HG03432 (cell line): ENCODE measurements at regions not wholly inside any gene's neighbourhood (a gene's known extent, or its start where the extent isn't known, plus 50 kb on each side); places are given as distances from the start of the nearest gene placed in this dataset.

Source experiments
- ATAC-seq: cut with Tn5 transposase; IDR thresholded peaks from one replicate; pipeline ENCODE4 v1.9.1; 2021; ENCODE audit warnings: mild to moderate bottlenecking, moderate library complexity; ENCODE audit not compliant: unreplicated experiment

GRCh38 chr7:16026253-16027020, 340.0 kb upstream of the MEOX2 start:
- no peak for ATAC-seq

GRCh38 chr7:16025696-16026095, 339.2 kb upstream of the MEOX2 start:
- no peak for ATAC-seq

GRCh38 chr7:16023503-16023902, 337.0 kb upstream of the MEOX2 start:
- ATAC-seq = no peak

- ATAC-seq = no peak
Measured at GRCh38 chr7:16023046-16023445, 336.6 kb upstream of the MEOX2 start.

GRCh38 chr7:16021851-16022250, 335.4 kb upstream of the MEOX2 start:
- no peak for ATAC-seq

GRCh38 chr7:16015981-16016380, 329.5 kb upstream of the MEOX2 start:
- ATAC-seq = no peak

- ATAC-seq = no peak
Measured at GRCh38 chr7:16014031-16014430, 327.5 kb upstream of the MEOX2 start.

- ATAC-seq = no peak
Measured at GRCh38 chr7:16007911-16008310, 321.4 kb upstream of the MEOX2 start.

- no peak for ATAC-seq
Measured at GRCh38 chr7:16004702-16005101, 318.2 kb upstream of the MEOX2 start.

GRCh38 chr7:16001477-16001876, 315.0 kb upstream of the MEOX2 start:
- ATAC-seq = no peak

- no peak for ATAC-seq
Measured at GRCh38 chr7:15998617-15999016, 312.1 kb upstream of the MEOX2 start.

- ATAC-seq = no peak
Measured at GRCh38 chr7:15995027-15995426, 308.5 kb upstream of the MEOX2 start.

GRCh38 chr7:15989194-15989593, 302.7 kb upstream of the MEOX2 start:
- no peak for ATAC-seq

GRCh38 chr7:15985587-15986384, 299.3 kb upstream of the MEOX2 start:
- no peak for ATAC-seq

GRCh38 chr7:15977663-15978062, 291.2 kb upstream of the MEOX2 start:
- no peak for ATAC-seq

GRCh38 chr7:15972862-15973275, 286.4 kb upstream of the MEOX2 start:
- no peak for ATAC-seq

- no peak for ATAC-seq
Measured at GRCh38 chr7:15967551-15967950, 281.1 kb upstream of the MEOX2 start.

- ATAC-seq = no peak
Measured at GRCh38 chr7:15967121-15967520, 280.6 kb upstream of the MEOX2 start.

GRCh38 chr7:15963206-15963605, 276.7 kb upstream of the MEOX2 start:
- ATAC-seq = no peak

GRCh38 chr7:15954671-15955354, 268.3 kb upstream of the MEOX2 start:
- ATAC-seq = no peak

GRCh38 chr7:15950299-15950698, 263.8 kb upstream of the MEOX2 start:
- no peak for ATAC-seq

GRCh38 chr7:15947754-15948153, 261.3 kb upstream of the MEOX2 start:
- ATAC-seq = no peak
